ENCODE measurements at regions not wholly inside any gene's neighbourhood (a gene's known extent, or its start where the extent isn't known, plus 50 kb on each side); places are given as distances from the start of the nearest gene placed in this dataset.

DNA sequence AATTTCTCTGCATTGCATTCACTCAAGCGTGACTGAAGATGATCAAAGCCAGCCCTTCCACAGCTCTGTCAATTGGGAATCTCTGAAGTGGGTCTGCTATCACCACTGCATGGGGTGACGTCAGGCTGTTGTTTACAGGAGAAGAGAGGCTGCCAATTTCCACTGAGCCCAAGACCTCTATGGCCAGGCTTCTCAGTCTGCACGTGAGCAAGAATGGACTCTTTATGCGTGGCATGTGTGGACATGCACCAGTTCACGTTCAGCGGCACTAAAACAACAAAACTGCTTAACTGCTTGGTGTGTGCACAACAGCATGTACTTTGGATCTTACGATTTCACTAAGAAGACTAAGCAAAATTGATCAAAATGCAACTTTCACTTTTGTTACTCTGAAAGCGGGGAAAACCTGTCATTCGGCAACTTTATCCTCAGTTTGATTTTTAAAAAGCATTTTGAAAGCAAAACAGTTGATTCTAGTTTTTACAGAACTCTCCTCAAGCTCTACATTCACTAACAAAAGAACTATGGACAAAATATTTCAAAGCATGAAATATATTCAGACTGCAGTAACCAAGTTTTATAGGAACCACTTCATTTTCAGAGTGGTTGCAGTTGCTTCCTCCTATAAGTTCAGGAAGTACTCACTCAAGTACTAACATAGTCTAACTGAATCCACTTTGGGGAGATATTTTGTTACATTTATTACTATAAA lies 77.0 kb upstream of the SERTAD2 start:
- peak overlapping the region; percentile 38 for H3K4me3 ChIP-seq (ENCODE audit: control insufficient read depth, low read depth, low read length)
- peak; percentile 92 for DNase-seq (ENCODE audit: low read depth)
- TF ChIP-seq, protein P1, sequence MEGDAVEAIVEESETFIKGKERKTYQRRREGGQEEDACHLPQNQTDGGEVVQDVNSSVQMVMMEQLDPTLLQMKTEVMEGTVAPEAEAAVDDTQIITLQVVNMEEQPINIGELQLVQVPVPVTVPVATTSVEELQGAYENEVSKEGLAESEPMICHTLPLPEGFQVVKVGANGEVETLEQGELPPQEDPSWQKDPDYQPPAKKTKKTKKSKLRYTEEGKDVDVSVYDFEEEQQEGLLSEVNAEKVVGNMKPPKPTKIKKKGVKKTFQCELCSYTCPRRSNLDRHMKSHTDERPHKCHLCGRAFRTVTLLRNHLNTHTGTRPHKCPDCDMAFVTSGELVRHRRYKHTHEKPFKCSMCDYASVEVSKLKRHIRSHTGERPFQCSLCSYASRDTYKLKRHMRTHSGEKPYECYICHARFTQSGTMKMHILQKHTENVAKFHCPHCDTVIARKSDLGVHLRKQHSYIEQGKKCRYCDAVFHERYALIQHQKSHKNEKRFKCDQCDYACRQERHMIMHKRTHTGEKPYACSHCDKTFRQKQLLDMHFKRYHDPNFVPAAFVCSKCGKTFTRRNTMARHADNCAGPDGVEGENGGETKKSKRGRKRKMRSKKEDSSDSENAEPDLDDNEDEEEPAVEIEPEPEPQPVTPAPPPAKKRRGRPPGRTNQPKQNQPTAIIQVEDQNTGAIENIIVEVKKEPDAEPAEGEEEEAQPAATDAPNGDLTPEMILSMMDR (conservative IDR thresholded peaks at IDR 0.05; ENCODE audit: control insufficient read depth, insufficient read depth, low read depth, low read length) = no peak

DNA sequence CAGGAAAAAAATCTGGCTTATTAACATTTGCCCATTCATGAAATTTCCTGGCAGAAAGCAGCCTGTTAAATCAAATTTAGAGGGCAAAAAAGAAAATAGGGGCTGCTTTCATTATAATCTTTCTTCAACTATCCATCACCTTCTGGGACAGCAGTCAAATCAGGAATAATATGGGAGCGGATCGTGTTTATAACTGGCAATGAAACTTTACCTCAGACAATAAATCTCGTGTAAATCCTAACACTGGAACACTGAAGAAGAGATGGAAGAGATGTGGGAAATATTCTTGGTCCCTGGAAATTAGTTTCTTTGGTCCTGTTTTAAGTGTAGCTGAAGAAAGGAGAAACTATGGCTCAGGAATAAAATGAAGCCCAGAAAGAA lies 77.5 kb upstream of the SERTAD2 start:
- no peak for DNase-seq (ENCODE audit: low read depth)
- no peak overlapping the region for H3K4me3 ChIP-seq (ENCODE audit: control insufficient read depth, low read depth, low read length)
- TF ChIP-seq, protein P1 (conservative IDR thresholded peaks at IDR 0.05; ENCODE audit: control insufficient read depth, insufficient read depth, low read depth, low read length) = no peak

DNA sequence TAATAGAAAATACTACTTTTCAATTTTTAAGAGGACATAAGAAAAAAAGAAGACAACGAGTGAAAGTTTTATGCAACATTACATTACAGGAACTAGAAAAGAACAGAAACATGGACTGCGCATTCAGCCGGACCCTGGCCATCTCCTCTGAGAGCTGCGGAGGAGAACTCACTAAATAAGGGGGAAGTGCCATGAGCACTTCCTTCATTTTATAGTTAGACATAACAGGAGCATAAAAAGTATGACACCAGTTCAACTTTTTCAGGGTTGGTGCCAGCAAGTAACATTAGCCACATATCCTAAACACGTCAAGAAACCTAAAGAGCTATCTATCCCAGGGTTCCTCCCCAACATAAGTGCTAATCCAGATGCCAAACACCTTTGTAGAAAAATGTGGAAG lies 78.0 kb upstream of the SERTAD2 start:
- TF ChIP-seq, protein P1 (conservative IDR thresholded peaks at IDR 0.05; ENCODE audit: control insufficient read depth, insufficient read depth, low read depth, low read length) = no peak
- DNase-seq (ENCODE audit: low read depth) = no peak

DNA sequence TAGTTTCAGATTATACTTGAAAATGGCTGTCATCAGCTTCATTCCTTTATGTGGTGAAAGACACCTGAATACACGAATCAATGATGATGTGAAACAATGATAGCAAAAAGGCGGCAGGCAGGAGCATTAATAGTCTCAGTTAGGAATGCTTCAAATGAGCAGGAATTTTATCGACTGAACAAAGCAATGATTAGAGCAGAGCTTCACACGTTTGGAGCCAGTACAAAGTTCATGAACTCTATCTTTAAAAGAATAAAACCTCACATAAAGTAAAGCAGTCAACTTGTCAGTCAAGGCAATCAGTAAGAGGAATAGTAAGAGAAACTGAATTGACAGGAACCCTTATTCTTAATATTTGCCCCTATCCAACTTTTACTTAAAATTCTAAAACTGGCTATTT lies 78.4 kb upstream of the SERTAD2 start:
- TF ChIP-seq, protein P1 (conservative IDR thresholded peaks at IDR 0.05; ENCODE audit: control insufficient read depth, insufficient read depth, low read depth, low read length) = no peak
- DNase-seq (ENCODE audit: low read depth) = no peak
- H3K4me3 ChIP-seq (ENCODE audit: control insufficient read depth, low read depth, low read length) = no peak overlapping the region

More for the DNA sequence above, 78.0 kb upstream of the SERTAD2 start:
- no peak overlapping the region for H3K4me3 ChIP-seq (ENCODE audit: control insufficient read depth, low read depth, low read length)

DNA sequence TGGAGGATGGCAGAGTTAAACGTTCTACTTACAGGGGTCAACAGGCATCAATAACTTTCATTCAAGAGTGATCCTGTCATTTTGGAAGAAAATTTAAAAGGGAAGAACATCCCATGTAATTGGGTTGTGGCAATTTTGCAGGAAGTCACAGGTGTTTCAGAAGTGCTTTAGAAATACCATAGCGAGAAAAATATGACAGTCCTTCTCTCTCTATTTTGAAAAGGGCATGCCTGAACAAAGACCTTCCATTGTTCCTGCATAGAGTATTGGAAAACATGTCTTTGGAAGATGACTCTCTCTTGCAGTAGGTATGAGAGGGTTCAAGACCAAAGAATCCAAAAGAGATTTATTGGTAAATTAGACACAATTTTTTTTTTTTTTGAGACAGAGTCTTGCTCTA lies 81.8 kb upstream of the SERTAD2 start:
- DNase-seq (ENCODE audit: low read depth) = no peak
- TF ChIP-seq, protein P1 (conservative IDR thresholded peaks at IDR 0.05; ENCODE audit: control insufficient read depth, insufficient read depth, low read depth, low read length) = no peak
- no peak overlapping the region for H3K4me3 ChIP-seq (ENCODE audit: control insufficient read depth, low read depth, low read length)

DNA sequence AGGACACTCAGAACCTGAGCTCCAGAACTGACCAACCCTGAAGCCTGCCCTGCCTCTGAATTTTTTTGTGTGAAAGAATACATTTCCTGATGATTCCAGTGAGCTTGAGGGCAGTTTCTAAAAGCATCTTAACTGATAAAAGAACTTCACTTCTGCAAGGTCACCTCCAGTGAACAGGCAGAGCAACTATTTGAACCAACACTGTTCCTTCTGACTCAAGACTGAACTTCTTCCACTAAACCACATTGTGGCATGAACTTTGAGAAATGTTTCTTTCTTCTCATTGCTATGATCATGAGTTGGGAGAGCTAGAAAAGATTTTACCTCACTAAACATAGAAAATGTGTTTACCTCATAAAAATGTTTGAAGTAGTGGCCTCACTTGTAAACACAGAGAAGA lies 83.8 kb upstream of the SERTAD2 start:
- H3K4me3 ChIP-seq (ENCODE audit: control insufficient read depth, low read depth, low read length) = no peak overlapping the region
- TF ChIP-seq, protein P1 (conservative IDR thresholded peaks at IDR 0.05; ENCODE audit: control insufficient read depth, insufficient read depth, low read depth, low read length) = no peak
- peak; percentile 11 for DNase-seq (ENCODE audit: low read depth)
